ENCODE measurements at regions not wholly inside any gene's neighbourhood (a gene's known extent, or its start where the extent isn't known, plus 50 kb on each side); places are given as distances from the start of the nearest gene placed in this dataset.

DNA sequence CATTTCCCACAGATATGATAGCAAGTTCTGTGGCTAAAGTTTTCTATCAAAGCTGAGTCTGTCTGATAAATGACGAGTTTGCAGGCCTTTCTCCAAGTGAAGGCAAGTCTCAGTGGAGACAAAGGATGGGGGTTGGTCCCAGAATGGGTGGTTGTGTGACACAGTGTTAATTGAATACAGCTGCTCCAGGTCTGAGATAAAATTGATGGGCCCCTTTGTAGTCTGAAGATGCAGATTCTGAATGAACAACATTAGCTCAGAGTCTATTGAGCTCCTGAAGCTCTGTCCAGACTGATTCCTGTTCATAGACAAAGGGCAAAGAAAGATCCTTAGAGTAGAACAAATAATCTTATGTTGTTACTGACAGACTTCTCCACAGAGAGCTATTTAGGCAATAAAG, 296.9 kb upstream of the CYRIA start:
- no peak overlapping the region for H3K9ac ChIP-seq (ENCODE audit: low read length)
- no peaks in the 10 kb centered on the region for H3K27me3 ChIP-seq (replicated peaks; ENCODE audit: insufficient read depth, low read length)
- H3K4me2 ChIP-seq (ENCODE audit: low read depth, low read length) = no peak overlapping the region
- no peaks in the 10 kb centered on the region for H3K9me3 ChIP-seq (replicated peaks; ENCODE audit: insufficient read depth, low read length)
- TF ChIP-seq EZH2 (optimal IDR thresholded peaks at IDR 0.05; ENCODE audit: low read depth, low read length) (no peak), EZH2phosphoT487 (IDR thresholded peaks at IDR 0.05; ENCODE audit: low read length) (no peak)
- TF ChIP-seq, protein P1, sequence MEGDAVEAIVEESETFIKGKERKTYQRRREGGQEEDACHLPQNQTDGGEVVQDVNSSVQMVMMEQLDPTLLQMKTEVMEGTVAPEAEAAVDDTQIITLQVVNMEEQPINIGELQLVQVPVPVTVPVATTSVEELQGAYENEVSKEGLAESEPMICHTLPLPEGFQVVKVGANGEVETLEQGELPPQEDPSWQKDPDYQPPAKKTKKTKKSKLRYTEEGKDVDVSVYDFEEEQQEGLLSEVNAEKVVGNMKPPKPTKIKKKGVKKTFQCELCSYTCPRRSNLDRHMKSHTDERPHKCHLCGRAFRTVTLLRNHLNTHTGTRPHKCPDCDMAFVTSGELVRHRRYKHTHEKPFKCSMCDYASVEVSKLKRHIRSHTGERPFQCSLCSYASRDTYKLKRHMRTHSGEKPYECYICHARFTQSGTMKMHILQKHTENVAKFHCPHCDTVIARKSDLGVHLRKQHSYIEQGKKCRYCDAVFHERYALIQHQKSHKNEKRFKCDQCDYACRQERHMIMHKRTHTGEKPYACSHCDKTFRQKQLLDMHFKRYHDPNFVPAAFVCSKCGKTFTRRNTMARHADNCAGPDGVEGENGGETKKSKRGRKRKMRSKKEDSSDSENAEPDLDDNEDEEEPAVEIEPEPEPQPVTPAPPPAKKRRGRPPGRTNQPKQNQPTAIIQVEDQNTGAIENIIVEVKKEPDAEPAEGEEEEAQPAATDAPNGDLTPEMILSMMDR (IDR thresholded peaks at IDR 0.05; ENCODE audit: low read length) = no peak
- no peaks in the 10 kb centered on the region for H3K79me2 ChIP-seq (ENCODE audit: low read length)
- peaks cover 17% of the 10 kb centered on the region for H3K4me1 ChIP-seq (ENCODE audit: low read length)
- no peaks in the 10 kb centered on the region for H4K20me1 ChIP-seq (ENCODE audit: insufficient read depth, low read length)
- H2AFZ ChIP-seq (ENCODE audit: low read length) = no peak overlapping the region
- no peaks in the 10 kb centered on the region for H3K9me2 ChIP-seq (replicated peaks; ENCODE audit: insufficient read depth, low read length)
- H3K27ac ChIP-seq (ENCODE audit: low read length) = no peak overlapping the region
- no peak overlapping the region for H3K4me3 ChIP-seq (ENCODE audit: low read length)
- no peaks in the 10 kb centered on the region for H3F3A ChIP-seq (ENCODE audit: insufficient read depth, low read length)
- H3K36me3 ChIP-seq (replicated peaks; ENCODE audit: insufficient read depth, low read length) = no peaks in the 10 kb centered on the region
- peak; percentile 3 for DNase-seq

DNA sequence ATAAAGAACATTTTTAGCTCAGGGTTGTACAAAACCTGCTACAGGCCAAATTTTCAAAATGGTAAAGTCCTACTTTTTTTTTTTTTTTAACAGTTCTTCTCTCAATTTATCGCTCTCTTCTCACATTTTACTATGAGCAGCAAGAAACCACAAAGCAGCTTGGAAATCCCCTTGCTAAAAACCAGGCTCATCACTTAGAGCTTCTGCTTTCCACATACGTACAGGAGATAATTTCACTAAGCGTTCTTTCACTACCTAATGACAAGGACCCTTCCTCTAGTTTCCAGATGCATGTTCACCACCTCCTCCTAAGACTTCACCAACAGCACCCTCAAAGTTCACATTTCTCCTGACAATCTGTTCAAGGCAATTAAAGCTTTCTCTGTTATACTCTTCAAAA, 294.9 kb upstream of the CYRIA start:
- Histone ChIP-seq H3K4me2 (ENCODE audit: low read depth, low read length) (peak overlapping the region; percentile 28), H3F3A (ENCODE audit: insufficient read depth, low read length) (no peaks in the 10 kb centered on the region), H3K27me3 (replicated peaks; ENCODE audit: insufficient read depth, low read length) (no peaks in the 10 kb centered on the region), H3K9me2 (replicated peaks; ENCODE audit: insufficient read depth, low read length) (no peaks in the 10 kb centered on the region), H3K4me3 (ENCODE audit: low read length) (no peak overlapping the region), H3K27ac (ENCODE audit: low read length) (peak overlapping the region; percentile 42; the same call in 1 of the 2 replicates), H3K9ac (ENCODE audit: low read length) (no peak overlapping the region), H3K79me2 (ENCODE audit: low read length) (no peaks in the 10 kb centered on the region), H4K20me1 (ENCODE audit: insufficient read depth, low read length) (no peaks in the 10 kb centered on the region), H3K36me3 (replicated peaks; ENCODE audit: insufficient read depth, low read length) (no peaks in the 10 kb centered on the region), H2AFZ (ENCODE audit: low read length) (no peak overlapping the region), H3K9me3 (replicated peaks; ENCODE audit: insufficient read depth, low read length) (no peaks in the 10 kb centered on the region), H3K4me1 (ENCODE audit: low read length) (peaks cover 17% of the 10 kb centered on the region)
- peak; percentile 73 for DNase-seq
- TF ChIP-seq, protein P1 (IDR thresholded peaks at IDR 0.05; ENCODE audit: low read length) = no peak
- TF ChIP-seq EZH2phosphoT487 (IDR thresholded peaks at IDR 0.05; ENCODE audit: low read length) (no peak), EZH2 (optimal IDR thresholded peaks at IDR 0.05; ENCODE audit: low read depth, low read length) (no peak)

DNA sequence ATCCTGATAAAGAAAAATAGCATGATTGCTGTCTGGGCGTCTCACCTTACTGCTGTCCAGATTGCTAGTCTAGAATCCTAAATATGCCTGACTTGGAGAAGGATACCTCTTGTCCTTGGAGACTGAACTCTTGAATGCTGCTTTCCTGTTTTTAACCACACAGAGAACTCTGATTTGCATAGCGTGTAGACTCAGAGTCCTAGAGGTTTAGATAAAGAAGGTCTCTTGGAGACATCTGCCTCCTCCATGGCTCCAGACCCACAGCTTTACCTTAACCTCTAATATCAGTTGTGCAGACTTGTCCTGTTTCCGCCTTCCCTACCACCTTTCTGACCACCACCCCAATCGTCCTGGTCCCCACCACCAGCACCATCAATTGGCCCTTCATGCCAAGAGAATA, 292.6 kb upstream of the CYRIA start:
- TF ChIP-seq EZH2 (optimal IDR thresholded peaks at IDR 0.05; ENCODE audit: low read depth, low read length) = no peak
- TF ChIP-seq, protein P1 (IDR thresholded peaks at IDR 0.05; ENCODE audit: low read length) = no peak
- no peak for TF ChIP-seq EZH2phosphoT487 (IDR thresholded peaks at IDR 0.05; ENCODE audit: low read length)
- Histone ChIP-seq H2AFZ (ENCODE audit: low read length) (no peak overlapping the region), H3K27me3 (replicated peaks; ENCODE audit: insufficient read depth, low read length) (no peaks in the 10 kb centered on the region), H3F3A (ENCODE audit: insufficient read depth, low read length) (no peaks in the 10 kb centered on the region), H3K4me3 (ENCODE audit: low read length) (no peak overlapping the region), H3K9ac (ENCODE audit: low read length) (no peak overlapping the region), H3K4me2 (ENCODE audit: low read depth, low read length) (no peak overlapping the region), H3K9me3 (replicated peaks; ENCODE audit: insufficient read depth, low read length) (no peaks in the 10 kb centered on the region), H3K79me2 (ENCODE audit: low read length) (no peaks in the 10 kb centered on the region), H3K27ac (ENCODE audit: low read length) (no peak overlapping the region), H3K9me2 (replicated peaks; ENCODE audit: insufficient read depth, low read length) (no peaks in the 10 kb centered on the region), H4K20me1 (ENCODE audit: insufficient read depth, low read length) (no peaks in the 10 kb centered on the region), H3K36me3 (replicated peaks; ENCODE audit: insufficient read depth, low read length) (no peaks in the 10 kb centered on the region), H3K4me1 (ENCODE audit: low read length) (peaks cover 17% of the 10 kb centered on the region)
- DNase-seq = peak; percentile 6
